Raji (cell line): ENCODE measurements at regions not wholly inside any gene's neighbourhood (a gene's known extent, or its start where the extent isn't known, plus 50 kb on each side); places are given as distances from the start of the nearest gene placed in this dataset.

Experiments used
- POLR2A ChIP-seq: IDR thresholded peaks from 2 replicates; pipeline ENCODE4 v1.6.1; 2011; ENCODE audit warnings: low read depth, low read length, control low read depth; ENCODE audit not compliant: insufficient read depth

DNA sequence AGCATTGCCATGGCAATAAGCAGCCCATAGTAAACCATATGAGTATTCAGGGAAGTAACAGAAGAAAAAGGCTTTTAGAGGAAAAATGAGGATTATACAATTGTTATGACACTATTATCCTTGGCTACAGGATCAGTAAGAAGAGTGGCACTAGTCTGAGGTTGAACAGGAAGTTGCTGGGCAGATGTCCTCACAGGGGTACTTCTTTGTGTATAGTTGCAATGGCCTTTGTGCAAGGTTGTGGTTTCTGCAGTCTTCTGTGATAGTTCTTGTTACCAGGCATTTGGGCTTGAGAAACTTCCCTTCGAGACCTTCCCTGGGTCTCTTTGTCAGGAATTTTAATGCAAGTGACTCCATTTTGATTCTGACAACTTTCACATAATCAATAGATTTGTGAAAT lies 100.6 kb upstream of the ATP11B start:
- no peak for TF ChIP-seq POLR2A

DNA sequence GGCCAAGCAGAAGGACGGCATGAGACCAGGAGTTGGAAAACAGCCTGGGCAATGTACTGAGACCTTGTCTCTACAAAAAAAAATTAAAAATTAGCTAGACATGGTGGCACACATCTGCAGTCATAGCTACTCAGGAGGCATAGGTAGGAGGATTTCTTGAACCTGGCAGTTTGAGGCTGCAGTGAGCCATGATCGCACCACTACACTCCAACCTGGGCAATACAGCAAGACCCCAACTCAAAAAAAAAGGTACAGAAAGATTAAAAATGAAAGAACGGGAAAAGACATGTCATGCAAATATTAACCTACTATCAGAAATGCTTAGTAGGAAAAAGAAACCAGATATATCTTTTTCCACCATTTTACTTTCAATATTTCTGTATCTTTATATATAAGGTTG lies 99.6 kb upstream of the ATP11B start:
- TF ChIP-seq POLR2A, result no peak

DNA sequence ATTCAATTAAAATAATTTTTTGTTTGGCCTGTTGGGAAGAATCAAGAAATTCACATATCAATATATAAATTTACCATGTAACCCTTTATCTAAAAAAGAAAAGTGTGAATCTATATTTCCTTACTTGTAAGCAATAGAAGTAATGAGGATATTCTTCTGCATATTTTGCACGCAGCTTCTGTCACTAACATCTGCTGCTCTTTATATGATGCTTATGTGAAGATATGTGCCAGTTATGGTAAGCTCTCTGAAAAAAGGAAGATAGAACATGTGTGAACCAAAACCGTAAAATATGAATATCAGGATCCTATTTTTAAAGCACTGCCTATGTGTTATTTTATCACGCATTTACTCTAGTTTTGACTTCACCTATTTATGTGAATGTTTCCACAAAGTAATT lies 96.4 kb upstream of the ATP11B start:
- no peak for TF ChIP-seq POLR2A

DNA sequence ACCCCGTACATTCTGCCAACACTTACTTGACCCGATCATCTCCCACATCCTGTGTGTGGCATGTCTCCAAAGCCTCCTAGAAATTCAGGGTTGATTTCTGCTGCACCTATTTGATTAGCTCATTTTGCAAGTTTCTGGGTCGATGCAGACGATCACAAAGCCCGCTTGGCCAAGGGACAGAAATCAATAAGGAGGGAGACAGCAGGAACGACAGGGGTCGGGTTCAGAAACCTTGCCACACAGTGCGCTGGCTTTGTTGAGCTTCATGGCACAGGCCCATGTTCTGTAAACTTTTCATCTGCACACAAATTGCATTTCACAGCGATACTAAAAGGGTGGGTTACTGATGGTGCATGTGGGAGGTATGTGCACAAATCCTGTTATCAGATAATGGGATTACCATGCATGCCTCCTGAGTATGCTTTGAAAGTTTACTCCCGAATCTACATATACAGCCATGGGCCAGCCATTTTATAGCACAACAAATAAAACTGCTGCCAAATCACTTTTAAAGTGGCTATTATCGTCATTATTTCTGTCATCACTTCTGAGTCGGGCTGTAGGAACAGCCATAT lies 95.9 kb upstream of the ATP11B start:
- no peak for TF ChIP-seq POLR2A

DNA sequence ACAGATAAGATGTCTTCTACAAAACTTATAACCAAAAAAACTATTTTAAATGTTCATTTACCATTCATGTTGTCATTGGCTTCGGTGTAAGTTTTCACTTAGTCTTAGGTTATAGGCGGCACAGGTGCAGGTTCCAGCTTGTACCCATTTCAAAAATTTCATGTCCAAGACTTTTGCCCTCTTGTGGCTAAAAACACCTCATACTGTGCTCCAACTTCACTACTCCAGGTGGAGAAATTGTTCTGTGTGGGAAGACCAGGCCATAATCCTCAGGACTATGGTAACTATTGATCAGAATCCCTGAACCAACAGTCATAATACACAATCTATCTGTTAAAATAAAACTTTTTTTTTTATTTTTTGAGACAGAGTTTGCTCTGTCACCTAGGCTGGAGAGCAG lies 95.2 kb upstream of the ATP11B start:
- no peak for TF ChIP-seq POLR2A

DNA sequence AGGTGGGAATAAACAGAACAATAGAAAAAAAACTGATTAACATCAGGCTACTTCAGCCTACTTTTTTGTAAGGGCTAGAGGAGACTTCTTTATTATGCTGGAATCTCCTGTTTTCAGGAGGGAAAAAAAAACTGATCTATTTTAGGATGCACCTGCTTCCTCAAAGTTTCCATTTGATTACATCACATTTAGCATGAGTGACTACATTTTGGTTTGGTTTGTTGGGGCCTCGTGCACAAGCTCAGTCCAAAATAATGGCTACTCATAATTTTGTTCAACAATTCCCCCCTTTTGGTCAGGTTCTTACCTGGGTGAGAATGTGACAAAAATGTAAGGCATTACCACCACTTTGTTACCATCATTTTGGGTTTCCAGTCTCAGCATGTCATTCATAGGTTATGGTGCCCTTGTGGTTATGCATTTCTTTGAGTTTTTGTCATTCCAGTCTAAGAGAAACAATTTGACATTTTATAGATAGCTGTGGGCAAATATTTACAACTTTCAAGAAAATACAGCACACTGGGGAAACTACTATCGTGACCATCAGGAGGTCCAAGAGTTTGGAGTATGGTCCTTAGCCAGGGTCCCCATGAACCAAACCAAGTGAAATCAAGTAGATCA lies 93.6 kb upstream of the ATP11B start:
- no peak for TF ChIP-seq POLR2A

DNA sequence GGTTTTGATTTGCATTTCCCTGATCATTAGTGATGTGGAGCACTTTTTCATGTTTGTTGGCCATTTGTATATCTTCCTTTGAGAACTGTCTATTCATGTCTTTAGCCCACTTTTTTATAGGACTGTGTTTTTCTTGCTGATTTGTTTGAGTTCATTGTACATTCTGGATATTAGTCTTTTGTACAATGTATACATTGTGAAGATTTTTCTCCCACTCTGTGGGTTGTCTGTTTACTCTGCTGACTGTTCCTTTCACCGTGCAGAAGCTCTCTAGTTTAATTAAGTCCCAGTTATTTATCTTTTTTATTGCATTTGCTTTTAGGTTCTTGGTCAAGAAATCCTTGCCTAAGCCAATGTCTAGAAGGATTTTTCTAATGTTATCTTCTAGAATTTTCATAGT lies 91.1 kb upstream of the ATP11B start:
- no peak for TF ChIP-seq POLR2A

DNA sequence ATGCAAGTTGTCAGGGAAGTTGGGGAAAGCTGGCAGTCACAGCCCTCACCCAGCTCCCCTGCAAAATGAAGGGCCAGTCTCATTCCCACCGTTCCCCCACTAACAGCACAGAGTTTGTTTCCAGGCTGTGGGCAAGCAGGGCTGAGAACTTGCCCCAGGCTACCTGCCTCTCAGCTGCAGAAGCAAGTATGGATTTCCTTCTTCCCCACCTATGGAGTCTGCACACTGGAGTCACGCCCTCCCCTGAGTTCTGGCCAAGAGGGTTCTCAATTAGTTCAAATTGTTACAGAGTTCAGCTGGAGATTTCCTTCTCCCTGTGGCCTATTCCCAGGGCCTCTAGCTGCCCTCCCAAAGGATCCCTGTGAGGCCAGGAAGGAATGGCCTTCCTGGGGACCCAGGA lies 90.1 kb upstream of the ATP11B start:
- TF ChIP-seq POLR2A, result no peak

DNA sequence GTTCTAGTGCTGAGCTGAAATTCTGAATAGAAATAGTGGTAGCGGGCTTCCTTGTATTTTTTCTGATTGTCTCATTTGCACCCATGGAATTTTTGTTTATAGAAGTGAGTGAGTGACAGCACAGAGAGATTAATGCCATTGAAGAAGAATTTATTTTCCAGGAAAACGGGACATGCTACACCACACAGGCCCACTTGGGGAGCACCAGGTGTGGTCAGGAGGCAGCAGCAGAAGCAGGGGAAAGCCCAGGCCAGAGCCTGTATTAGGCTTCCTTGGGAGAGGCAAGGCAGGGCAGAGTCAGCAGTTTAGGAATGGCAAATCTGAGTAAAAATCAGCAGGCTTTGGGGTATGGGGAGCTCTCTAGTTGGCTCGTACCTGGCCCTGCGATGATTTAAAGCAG lies 88.4 kb upstream of the ATP11B start:
- TF ChIP-seq POLR2A, result no peak

DNA sequence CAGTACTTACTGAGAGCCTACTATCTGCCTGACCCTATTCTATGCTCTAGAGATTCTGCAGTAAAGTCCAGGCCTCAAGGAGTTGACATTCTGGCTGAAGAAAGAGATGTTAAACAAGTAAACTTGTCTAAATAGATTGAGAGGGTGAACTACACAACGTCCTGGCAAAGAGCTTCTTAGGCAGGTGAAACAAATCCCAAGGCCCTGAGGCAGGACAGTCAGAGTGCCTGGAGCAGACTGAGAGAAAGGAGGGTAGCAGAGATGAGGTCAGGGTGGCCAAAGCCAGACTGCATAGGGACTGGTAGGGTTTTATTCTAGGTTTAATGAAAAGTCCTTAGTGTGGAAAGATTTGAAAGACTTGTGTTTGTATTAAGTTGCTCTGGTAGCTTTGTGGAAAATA lies 84.5 kb upstream of the ATP11B start:
- no peak for TF ChIP-seq POLR2A

DNA sequence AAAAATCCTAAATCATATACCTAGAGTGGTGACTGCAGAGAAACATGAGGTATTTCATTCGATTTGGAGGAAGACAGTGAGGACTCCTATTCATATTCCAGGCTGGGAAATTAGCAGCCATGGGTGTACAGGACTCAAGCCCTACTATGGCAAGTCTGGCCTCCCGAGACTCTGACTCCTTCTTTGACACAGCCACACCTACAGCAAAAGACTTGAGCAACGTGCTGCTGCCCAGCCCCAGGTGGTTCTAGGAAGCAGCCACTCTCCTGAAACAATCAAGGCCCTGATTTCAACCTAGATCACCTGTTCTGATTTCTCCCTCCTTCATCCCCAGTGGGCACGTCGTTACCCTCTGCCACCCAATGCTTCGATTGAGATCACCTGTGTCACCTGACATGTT lies 84.0 kb upstream of the ATP11B start:
- TF ChIP-seq POLR2A, result no peak

DNA sequence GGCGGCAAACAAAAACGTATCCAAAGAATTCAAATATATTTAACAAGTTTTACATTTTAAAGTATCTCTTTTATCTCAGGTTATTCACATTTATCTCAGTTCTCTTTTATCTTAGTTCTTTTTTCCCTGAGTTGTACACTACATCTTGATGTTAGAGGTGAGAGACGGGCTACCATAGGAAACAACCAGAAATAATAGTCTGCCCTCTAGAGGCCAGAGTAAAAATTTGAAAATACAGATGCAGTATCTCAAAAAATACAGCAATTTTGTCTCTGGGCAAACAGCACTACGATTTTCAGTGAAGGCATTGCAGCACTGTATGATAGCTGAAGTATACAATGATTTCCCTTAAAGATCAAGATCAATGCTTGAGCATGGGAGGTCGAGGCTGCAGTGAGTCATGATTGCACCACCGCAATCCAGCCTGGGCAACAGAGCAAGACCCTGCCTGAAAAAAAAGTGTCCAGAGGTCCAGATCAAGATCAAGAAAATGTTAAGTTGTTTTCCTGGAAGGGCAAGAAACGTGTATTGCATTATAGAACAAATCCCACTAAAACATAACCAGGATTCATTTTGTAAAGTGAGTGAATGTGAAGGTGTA lies 82.6 kb upstream of the ATP11B start:
- no peak for TF ChIP-seq POLR2A

DNA sequence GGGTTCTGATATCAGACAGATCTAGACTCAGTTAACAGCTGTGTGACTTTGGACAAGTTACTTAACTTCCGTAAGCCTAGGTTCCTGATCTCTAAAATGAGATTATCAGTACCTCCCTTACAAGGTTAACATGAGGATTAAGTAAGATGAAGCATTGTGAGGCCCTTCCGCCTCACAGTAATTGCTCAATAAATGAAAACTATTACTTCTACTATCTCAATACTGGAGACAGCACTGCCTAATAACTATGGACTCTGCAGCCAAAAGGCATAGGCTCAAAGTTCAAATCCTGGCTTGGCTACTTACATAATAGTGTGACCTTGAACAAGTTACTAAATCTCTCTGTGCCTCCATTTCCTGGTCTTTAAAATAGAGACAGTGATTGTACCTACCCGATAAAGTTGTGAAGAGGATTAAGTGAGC lies 82.0 kb upstream of the ATP11B start:
- no peak for TF ChIP-seq POLR2A

DNA sequence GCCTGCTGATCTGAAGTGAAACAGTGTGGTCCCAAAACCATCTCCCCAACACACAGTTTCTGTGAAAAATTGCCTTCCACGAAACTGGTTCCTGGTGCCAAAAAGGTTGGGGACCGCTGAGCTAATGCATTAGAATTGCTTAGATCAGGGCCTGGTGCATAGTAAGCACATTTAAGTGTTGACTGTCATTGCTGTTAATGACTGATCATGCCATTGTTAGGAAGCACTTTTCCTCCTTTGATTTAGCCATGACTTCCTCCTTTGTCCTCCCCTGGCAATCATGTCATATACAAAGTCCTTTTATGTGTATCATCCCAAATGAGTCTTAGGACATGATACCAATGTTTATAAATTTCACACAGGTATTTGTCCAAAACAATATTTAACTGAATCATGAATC lies 81.5 kb upstream of the ATP11B start:
- no peak for TF ChIP-seq POLR2A

DNA sequence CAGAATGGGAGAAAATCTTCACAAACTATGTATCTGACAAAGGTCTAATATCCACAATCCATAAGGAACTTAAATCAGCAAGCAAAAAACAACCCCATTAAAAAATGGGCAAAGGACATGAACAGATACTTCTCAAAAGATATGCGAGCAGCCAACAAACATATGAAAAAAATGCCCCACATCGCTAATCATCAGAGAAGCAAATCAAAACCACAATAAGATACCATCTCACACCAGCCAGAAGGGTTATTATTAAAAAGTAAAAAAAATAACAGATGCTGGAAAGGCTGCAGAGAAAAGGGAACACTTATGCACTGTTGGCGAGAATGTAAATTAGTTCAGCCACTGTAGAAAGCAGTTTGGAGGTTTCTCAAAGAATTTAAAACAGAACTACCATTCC lies 80.2 kb upstream of the ATP11B start:
- TF ChIP-seq POLR2A, result no peak

DNA sequence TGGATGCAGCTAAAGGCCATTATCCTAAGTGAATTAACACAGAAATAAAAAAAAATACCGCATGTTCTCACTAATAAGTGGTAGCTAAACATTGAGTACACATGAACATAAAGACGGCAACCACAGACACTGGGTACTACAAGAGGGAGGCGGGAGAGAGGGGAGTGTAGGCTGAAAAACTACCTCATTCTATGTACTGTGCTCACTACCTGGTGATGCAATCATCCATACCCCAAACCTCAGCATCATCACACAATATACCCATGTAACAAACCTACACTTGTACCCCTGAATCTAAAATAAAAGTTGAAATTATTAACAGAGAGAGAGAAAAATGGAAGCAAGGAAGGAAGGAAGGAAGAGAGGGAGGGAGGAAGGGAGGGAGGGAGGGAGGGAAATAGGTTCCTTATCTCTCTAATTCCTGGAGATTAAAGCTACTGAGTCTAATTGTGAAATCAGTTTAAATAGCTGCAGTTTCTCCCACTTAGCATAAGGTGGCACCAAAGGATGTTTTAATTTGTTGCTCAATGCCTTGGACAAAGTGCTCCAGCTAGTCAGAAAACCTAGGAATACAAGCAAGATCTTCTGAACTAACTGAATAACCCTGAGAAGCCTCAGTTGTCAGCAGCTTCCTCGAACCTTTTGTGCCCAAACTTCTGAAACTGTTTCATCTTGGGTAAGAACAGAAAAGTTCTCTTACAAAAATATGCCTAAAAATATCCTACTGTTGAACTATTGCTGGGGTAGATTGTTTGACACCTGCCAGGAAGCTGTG lies 79.4 kb upstream of the ATP11B start:
- no peak for TF ChIP-seq POLR2A
